ENCODE measurements at regions not wholly inside any gene's neighbourhood (a gene's known extent, or its start where the extent isn't known, plus 50 kb on each side); places are given as distances from the start of the nearest gene placed in this dataset.
"Not testable (repeated sequence)": the region's sequence is repeated elsewhere in the genome, so short reads cannot be mapped to it uniquely, and the experiment has no call there.

DNA sequence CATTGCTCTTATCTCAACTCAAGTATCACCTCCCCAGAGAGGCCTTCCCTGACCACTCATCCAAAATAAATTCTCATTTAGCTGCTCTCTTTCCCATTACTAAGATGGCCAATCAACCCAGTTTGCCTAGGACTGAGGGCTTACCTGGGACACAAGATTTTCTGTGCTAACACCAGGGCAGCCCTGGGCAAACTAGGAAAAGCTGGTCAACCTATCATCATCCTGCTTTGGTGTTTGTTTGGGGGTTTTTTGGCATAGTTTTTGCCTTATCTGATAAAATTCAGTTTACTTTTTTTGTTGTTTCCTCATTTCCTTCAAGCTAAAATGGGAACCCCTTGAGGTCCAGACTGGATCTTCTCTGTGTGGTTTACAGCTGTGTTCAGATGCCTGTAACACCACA is 131.4 kb upstream of the NR2F2 start:
- intact Hi-C loops (cut with micrococcal nuclease), result no loop called here
- ATAC-seq, result no peak
- DNase-seq, result no peak

DNA sequence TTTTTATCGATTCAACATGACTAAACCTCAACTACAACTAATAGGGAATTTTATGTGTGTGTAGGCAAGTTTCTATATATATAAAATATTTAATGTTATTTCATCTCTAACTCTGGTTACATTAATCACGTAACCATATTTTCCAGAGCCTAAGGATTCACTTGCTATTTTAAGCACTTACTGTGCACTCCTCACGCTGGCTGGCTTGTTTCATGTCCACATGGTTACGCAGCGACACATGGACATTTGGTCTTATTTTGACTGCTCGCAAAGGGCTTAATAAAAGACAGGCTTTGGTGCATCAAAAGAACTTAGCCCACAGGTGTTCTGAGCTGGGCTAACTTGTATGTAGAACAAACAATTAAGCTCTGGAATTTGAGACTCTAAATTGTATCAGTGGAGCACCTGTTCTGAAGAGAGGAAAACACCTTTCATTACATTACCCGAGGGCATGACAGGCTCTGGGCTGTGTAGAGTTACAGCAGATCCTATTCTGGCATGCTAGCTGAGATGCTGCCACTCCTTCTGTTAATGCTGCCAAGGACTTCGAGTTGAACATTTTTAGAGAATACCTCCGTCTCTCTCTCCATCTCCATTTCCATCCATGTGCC is 130.0 kb upstream of the NR2F2 start:
- ATAC-seq (no peak), DNase-seq (no peak)
- intact Hi-C loops (cut with micrococcal nuclease), result no loop called here

DNA sequence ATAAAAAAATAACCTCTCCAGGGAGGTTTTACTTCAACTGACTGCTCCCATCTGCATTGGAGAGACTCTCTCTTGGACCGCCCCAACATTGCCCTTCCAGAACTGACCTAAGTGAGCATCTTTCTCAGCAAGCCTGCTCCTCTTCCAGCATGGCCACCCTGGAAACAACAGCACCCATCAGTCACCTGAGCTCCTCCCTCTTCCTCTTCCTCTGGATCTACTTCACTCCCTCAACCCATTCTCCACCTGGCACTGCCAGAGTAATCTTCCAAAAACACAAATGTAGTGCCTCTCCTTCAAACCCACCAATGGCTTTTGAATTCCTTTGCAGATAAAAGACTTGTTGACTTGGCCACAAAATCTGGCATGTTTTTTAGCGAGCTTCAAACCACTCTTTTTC is 128.8 kb upstream of the NR2F2 start:
- intact Hi-C loops (cut with micrococcal nuclease), result no loop called here
- DNase-seq (no peak), ATAC-seq (no peak)

DNA sequence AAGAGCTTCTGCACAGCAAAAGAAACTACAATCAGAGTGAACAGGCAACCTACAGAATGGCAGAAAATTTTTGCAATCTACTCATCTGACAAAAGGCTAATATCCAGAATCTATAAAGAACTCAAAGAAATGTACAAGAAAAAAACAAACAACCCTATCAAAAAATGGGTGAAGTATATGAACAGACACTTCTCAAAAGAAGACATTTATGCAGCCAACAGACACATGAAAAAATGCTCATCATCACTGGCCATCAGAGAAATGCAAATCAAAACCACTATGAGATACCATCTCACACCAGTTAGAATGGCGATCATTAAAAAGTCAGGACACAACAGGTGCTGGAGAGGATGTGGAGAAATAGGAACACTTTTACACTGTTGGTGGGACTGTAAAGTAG is 124.9 kb upstream of the NR2F2 start:
- DNase-seq; intact Hi-C loops (cut with micrococcal nuclease); ATAC-seq: not testable (repeated sequence)

DNA sequence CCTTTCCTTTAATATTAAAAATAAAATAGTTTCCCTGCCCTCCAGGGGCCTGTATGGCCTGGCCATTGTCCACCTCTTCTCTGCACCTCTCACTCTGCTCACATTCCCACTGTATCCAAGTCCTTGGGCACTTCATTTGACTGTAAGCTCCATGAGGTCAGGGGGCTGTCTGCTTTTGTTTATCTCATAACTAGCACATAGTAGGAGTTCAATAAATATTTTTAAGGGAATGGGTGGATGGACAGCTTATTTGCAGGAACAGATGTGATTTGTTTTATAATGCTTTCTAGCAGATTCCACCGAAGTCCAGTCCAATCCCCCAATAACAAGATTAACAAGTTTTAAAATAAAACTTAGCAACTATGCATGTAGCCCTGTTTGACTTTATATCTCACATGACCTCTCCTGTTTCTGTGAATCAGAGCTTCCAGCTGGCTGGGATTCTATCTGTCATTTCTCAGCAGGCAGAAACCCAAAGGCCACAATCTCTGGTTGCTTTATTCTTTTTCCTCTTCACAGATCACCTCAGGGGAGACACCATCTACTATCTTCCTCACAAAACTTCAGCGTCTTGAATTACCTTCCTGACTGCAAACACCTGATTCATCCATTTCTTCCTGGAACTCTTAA is 123.0 kb upstream of the NR2F2 start:
- ATAC-seq (no peak), DNase-seq (no peak)
- intact Hi-C loops (cut with micrococcal nuclease), result no loop called here

DNA sequence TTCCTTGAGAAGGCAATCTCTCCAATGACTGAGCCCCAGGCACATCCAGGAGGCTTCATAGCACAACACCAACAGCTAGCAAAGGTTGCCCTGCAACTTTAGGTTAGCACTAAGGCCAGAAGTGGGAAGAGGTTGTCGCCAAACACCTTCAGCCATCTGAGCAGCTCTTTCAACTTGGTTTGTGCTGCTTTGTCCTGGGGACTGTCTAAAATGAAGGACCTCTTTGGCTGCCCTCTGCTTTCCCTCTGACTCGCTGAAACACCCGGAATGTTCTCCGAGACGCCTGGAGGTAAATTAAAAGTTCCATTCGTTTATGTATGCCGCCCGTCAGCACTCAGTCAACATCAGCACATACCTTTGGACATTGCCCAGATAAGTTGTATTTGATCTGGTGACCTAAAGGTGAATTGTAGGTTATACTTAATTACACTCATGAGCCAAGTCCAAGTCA is 121.2 kb upstream of the NR2F2 start:
- ATAC-seq, result no peak
- intact Hi-C loops (cut with micrococcal nuclease), result no loop called here
- DNase-seq, result no peak

DNA sequence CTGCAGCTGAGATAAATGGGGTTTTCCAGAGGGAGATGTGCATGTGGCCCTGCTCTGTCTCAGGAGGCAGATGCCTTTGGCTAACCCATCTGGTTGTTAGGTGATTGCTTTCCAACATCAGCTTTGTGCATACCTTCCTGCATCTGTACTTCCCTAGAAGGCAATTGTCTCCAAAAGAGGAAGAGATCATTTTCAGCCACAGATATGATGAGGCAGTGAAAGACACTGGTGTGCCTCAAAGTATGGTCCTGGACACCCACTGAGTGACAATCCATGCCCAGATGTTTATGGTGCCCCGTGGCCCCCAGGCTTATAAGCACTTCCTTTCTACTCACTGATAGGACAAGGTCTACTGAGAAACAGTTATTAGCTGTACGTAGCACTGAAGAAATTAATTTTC is 117.5 kb upstream of the NR2F2 start:
- intact Hi-C loops (cut with micrococcal nuclease), result no loop called here
- no peak for DNase-seq
- ATAC-seq, result no peak

DNA sequence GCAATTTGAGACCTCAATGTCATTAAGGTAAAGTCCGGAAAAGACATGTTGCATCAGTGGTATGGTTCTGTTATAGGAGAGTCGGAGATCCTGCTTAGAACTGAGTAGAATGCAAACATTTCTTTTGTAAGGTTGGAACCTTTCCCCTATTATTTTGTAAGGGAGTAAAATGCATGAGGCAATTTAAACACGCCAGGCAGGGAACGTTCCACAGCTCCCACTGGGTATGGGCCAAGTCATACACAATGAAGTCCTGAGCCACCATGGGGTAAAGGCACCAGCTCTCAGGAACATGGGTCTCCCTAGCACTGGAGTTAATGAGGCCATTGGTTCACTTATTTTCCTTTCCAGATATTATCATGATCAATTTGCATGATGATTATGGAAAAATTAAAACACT is 116.6 kb upstream of the NR2F2 start:
- no peak for ATAC-seq
- intact Hi-C loops (cut with micrococcal nuclease), result no loop called here
- no peak for DNase-seq

DNA sequence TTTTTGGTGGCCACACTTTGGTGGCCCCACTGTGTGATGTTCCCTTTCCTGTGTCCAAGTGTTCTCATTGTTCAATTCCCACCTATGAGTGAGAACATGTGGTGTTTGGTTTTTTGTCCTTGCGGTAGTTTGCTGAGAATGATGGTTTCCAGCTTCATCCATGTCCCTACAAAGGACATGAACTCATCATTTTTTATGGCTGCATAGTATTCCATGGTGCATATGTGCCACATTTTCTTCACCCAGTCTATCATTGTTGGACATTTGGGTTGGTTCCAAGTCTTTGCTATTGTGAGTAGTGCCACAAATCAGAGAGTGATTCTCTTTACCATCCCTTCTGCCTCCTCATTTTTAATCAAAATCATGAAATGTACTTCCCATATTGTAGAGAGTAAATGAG is 114.0 kb upstream of the NR2F2 start:
- ATAC-seq; intact Hi-C loops (cut with micrococcal nuclease); DNase-seq: not testable (repeated sequence)

DNA sequence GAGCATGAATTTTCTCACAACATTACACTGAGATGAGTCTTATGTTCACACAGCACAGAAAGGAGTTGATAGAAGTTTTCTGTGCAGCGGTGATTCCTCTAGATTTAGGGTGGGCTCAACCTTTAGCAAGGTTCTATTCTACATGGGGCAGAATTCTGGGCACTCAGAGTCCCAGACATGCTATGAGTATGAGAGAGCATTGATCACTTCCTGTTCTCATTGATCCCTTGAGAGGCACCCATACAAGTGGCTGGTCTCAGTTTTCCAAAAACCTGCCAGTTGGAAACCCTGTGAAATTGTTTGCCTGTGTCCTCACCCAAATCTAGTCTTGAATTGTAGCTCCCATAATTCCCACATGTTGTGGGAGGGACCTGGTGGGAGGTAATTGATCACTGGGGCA is 112.5 kb upstream of the NR2F2 start:
- DNase-seq (no peak), ATAC-seq (no peak)
- intact Hi-C loops (cut with micrococcal nuclease), result no loop called here

DNA sequence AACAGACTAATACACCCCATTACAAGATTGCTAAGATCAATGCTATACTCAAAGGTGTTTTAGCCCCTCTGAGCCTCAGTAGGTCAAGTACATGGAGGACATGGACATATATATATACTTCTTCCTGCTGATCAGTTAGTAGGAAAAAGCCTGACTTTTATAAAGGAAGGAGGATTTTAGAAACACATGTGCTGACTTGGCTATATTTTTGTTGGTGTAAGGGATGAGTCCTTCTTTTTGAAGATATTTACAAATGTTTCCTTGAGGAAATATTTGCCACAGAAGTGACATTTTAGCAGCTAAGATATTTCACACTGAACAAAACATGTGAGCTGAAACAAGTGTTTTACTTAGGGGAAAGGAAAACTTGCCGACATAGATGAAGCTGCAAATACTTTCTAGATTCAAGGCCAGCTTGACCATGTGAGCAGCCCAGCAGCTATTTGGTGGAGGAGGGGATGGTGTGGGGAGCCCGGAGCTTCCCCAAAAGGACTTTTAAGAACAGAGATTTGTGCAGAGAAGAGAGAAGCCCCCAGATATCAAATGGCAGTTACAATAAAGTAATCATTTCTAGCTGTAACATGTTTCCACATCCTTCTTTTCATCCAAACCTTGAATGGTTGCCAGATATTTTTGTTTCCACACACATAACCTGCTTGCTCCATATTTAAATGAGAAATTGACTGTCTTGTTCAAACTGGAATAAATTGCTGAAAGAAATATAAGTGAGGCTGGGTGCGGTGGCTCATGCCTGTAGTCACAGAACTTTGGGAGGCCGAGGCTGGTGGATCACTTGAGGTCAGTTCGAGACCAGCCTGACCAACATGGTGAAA is 111.7 kb upstream of the NR2F2 start:
- DNase-seq (no peak), ATAC-seq (no peak)
- intact Hi-C loops (cut with micrococcal nuclease), result no loop called here

DNA sequence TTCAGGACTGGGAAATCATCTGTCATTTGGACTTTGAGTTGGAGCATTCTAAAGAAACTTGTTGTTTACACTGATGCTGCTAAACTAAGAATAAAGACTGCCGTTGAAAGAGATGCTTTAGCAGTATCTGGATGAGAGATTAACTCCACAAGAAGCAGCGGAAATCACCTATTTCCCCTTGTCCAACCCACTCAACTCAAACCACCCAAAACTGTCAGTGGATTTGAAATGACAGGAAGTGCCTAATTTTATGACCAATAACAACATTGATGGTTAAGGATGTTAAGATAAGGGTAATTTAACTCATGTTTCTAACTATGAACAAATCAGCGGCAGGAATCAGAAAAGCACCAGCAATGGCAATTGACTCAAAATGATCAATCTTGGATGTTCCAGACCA is 110.8 kb upstream of the NR2F2 start:
- intact Hi-C loops (cut with micrococcal nuclease), result no loop called here

DNA sequence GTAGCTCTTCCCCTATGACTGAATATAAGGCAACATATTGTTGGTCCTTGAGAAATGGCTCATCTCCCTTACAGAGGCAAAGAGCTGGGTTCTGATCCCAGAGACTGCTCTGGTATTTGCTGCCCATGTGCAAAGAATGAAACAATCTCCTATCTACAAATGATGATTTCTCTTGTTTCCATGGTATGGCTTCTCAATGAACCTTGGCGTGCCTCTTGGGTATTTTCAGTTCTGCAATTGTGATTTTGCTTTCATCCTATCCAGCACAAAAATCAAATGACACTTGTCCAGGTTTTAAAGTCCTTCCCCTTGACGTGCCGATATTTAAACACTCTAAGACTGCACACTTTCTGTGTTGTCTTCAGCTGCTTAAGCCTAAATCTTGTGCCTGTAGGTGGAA is 109.8 kb upstream of the NR2F2 start:
- DNase-seq (no peak), ATAC-seq (no peak)
- intact Hi-C loops (cut with micrococcal nuclease), result no loop called here

More for the DNA sequence above, 110.8 kb upstream of the NR2F2 start:
- ATAC-seq, result no peak
- no peak for DNase-seq

DNA sequence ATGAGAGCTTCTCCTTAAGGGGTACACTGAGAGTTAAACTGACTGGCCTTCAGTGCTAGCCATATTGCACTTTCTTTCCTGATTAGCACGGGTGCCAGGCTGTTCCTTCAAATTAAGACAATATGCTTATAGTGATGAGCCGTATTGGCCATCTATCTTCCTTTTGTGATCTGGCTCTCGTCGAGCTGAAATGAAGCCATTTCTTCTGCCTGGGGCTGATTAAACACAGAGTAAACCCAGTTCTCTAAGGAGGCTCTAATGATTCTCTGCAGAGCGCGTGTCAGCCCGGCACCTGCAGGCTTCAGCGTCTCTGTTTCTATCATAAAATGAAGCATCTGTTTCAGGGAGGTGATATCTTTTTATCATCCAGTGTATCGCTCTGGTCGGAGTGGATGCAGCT is 107.5 kb upstream of the NR2F2 start:
- intact Hi-C loops (cut with micrococcal nuclease), result no loop called here
- no peak for DNase-seq
- ATAC-seq, result no peak

DNA sequence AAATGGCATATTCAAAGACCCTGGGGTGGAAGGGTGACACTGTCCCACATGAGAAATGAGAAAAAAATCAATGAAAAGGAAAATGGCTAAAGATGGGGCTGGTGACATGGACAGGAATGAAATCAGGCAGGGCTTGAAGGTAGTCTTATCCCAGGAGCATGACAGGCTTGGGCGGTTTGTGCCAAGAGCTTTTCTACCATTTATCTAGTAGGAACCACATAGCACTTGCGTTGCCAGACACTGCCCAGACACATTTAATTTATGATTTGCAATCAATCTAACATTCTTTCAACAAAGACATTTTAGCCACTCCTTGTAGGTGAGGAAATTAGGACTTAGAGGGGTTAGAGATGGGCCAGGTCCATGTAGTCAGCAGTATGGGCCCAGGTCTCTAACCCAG is 106.6 kb upstream of the NR2F2 start:
- ATAC-seq (no peak), DNase-seq (no peak)
- intact Hi-C loops (cut with micrococcal nuclease), result no loop called here

DNA sequence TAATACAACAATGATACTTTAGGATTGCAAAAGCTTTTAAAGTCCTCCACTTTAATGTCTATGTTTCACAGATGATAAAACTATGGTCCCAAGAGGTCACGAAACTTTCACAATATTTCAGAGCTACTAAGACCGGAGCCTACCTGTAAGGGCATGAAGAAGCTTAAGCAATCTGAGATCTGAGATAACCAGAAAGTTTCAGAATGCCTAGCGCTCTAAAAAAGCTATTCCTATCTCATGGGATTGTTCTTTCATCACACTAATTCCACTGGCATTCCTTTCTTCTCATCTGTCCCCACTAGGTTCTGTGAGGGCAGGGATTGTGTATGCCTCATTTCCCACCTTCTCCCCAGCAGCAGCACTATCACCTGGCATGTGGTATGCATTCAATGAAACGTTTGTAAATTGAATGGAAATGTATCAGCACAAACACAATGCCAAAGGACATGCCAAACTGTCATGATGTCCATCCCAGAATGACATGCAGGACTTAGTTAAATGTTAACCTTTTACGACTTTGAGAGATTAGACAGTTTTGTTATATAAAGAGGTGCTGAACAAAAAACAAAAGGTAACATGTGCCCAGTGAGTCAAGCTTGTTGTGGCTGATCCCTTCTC is 104.7 kb upstream of the NR2F2 start:
- intact Hi-C loops (cut with micrococcal nuclease), result no loop called here
- ATAC-seq, result no peak
- no peak for DNase-seq

DNA sequence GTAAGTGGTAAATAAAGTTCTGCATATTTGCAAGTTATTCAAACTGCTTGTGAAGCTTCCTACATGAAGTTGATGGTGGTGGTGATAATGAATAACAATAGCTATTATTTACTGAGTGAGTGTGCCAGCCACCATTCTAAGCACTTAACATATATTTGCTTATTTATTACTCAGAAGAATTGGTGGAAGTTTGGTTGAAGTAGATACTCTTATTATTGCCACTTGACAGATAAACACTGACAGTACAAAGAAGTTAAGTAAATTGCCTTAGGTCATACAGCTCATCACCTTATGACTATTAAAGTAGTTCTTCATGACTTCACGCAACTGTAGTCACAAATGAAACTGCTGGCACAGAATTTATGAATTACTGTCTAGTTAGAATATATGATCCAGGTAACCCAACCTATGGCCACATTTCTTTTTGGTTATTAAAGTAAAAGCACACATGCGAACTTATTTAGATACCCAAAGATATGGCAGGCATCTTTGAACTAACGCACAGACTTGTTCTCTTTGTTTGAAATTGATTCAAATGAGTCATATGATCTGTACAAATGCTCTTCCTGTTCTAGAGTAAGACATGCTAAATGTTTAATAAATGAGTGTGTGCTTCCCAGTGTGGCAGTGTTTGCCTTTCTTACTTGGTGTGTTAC is 99.8 kb upstream of the NR2F2 start:
- no peak for DNase-seq
- no peak for ATAC-seq
- intact Hi-C loops (cut with micrococcal nuclease), result no loop called here

DNA sequence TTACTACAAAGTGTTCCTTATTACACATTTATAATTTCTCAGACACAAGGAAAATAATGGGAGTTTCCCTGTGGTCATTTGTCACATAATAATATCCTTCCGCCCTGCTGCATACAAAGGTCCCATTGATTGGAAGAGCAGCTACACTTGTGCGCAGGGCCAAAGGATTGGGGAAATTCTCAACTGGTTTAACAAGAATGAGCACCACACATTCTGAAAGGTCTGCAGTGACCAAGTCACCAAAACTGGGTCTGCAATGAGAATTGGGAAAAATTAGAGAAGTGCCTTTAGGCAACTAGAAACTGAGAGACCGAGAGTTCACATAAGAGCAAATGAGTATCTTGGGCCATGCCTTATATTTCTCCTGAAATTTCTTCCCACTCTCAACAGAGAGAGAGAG is 98.2 kb upstream of the NR2F2 start:
- intact Hi-C loops (cut with micrococcal nuclease), result no loop called here
- DNase-seq (no peak), ATAC-seq (no peak)

DNA sequence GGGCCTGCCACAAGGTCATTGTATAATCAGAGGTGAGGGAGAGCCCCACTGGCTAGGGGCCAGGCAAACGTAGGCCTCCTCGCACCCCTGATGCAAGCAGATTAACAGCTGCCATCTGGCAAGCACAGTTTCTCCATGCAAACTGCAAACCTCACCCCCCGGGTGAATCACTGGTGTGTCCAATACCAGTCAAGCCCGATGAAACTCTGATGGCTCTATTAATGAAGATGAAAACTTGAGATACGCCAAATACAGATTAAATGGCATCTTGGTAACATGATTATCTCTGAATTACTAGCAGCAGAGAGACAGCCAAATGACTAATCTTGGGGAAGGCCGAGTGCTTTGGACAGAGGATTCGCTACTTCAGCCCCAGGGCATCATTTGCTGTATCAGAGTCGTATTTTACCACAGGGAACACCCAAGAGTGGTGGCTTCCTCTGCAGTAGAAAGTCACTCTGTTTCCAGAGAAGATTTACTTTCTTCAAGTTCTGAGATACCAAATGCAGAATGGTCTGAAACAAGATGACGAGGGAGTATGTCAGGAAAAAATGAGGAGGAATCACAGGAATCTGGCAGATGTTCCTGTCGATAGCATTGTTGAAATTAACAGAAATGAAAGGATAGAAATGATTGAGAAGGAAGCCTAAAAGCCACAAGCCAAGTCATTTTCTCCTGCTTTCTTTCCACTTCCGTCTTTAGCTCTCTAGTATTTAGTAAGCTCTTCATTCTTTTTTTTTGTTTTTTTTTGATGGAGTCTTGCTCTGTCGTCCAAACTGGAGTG is 96.2 kb upstream of the NR2F2 start:
- intact Hi-C loops (cut with micrococcal nuclease), result no loop called here
- no peak for DNase-seq
- ATAC-seq, result no peak
